ENCODE measurements at regions not wholly inside any gene's neighbourhood (a gene's known extent, or its start where the extent isn't known, plus 50 kb on each side); places are given as distances from the start of the nearest gene placed in this dataset.

DNA sequence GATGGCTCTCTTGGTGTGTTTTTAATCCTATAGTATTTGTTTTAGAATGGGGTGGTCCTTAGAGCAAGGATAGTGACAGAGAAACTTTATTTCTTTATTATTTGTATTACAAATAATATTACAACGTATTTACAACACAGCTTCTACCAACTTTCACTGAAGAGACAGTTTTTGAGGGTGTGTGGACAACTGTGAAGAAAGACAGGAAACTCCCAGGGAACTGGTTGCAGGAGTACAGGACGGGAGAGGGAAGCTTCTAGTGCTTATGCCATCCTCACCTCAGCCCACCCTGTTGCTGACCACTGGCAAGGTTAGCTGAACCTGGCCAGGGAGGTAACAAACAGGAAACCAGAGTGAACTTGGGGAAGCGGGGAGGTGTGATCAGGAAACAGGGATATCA lies 251.7 kb downstream of the BCL11A start:
- Histone ChIP-seq H3K27me3 (no peaks in the 10 kb centered on the region), H3K4me3 (no peak overlapping the region), H3K36me3 (no peaks in the 10 kb centered on the region), H3K27ac (no peak overlapping the region), H3K4me1 (no peaks in the 10 kb centered on the region), H3K9me3 (no peaks in the 10 kb centered on the region)
- DNase-seq = no peak
- intact Hi-C loops (cut with DNase I; ENCODE audit: low total_unique reads) = no loop called here
- TF ChIP-seq POLR2A (IDR thresholded peaks at IDR 0.05) (no peak), CTCF (IDR thresholded peaks at IDR 0.05) (no peak)

GRCh38 chr2:60299179-60299578 lies 254.3 kb downstream of the BCL11A start:
- no peaks in the 10 kb centered on the region for H3K9me3 ChIP-seq
- no peak for DNase-seq
- intact Hi-C loops (cut with DNase I; ENCODE audit: low total_unique reads) = no loop called here
- H3K27me3 ChIP-seq = no peaks in the 10 kb centered on the region
- TF ChIP-seq POLR2A (IDR thresholded peaks at IDR 0.05) = no peak
- TF ChIP-seq CTCF (IDR thresholded peaks at IDR 0.05) = no peak
- no peaks in the 10 kb centered on the region for H3K36me3 ChIP-seq
- H3K4me3 ChIP-seq = no peak overlapping the region
- no peaks in the 10 kb centered on the region for H3K4me1 ChIP-seq
- no peak overlapping the region for H3K27ac ChIP-seq

DNA sequence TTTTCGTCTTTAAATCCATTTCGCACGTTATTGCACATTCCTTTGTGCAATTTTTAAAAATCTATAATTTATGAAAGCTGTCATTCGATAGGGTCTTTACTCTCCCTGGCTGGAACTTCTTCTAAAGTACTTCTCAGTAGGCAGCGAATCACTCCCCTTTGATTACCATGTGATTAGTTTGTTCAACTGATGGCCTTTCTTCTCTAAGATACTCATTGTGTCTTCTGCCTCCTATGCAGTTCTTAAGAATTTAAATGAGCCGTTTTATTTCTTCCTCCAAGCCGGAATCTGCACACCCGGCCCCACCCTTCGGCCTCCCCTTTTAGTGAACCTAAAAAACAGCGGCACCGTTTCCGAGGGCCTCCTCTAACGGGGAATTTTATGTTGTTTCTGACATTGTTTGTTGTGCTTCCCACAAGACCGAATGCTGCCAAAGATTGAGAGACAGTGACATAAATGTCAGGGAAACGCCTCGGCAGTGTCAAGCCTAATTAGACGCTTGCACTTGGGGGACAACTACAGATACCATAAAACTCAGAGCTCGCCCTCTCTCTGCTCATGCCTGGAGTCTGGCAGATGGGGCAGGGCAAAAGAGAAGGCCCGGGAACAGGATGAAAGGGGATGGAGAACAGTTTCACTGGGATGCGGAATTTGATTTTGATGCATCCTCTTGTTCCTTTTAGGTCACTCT lies 255.3 kb downstream of the BCL11A start:
- TF ChIP-seq CTCF (IDR thresholded peaks at IDR 0.05) = no peak
- no peak for TF ChIP-seq POLR2A (IDR thresholded peaks at IDR 0.05)
- intact Hi-C loops (cut with DNase I; ENCODE audit: low total_unique reads) = no loop called here
- Histone ChIP-seq H3K4me3 (no peak overlapping the region), H3K27me3 (no peaks in the 10 kb centered on the region), H3K4me1 (no peaks in the 10 kb centered on the region), H3K27ac (no peak overlapping the region), H3K36me3 (no peaks in the 10 kb centered on the region), H3K9me3 (no peaks in the 10 kb centered on the region)
- DNase-seq = no peak

DNA sequence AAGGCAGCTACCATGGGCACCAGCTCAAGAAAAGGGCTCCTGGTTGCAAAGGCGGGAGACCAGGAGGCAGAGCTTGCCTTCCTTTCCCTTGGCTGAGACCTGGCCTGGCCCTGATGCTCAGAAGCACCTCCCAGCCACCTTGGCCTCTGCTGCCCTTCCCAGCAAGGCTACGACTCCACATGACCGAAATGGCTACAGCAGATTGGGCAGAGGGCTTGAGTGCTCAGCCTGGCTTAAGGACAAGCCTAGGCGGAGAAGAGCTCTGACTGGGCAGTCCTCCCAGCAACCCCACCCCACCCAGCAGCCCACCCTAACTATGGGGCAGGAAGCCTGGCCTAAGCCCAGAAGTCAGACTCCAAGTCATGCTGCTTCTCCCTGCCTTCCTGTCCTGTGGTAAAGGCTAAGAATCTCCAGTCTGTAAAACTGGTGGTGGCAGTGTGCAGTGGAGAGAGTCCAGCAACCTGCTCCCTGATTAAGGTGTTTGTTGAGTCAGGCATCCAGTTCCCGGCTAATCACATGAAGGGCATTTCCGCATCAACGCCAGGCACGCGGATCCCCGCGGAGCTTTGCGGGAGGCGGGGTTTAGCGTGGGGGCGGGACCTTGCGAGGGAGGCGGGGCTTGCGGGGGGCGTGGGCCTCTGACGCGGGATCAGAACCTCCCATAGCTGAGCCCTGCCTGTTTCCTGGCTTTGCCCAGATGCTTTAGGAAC lies 256.0 kb downstream of the BCL11A start:
- intact Hi-C loops (cut with DNase I; ENCODE audit: low total_unique reads) = no loop called here

More for the DNA sequence above, 256.0 kb downstream of the BCL11A start:
- Histone ChIP-seq H3K27ac (no peak overlapping the region), H3K36me3 (no peaks in the 10 kb centered on the region), H3K27me3 (no peaks in the 10 kb centered on the region), H3K4me1 (no peaks in the 10 kb centered on the region), H3K4me3 (no peak overlapping the region), H3K9me3 (no peaks in the 10 kb centered on the region)
- peak in 1 of 2 donors; percentile 15 for DNase-seq
- TF ChIP-seq POLR2A (IDR thresholded peaks at IDR 0.05) (no peak), CTCF (IDR thresholded peaks at IDR 0.05) (no peak)
